Fibroblast of lung (primary cell): ENCODE measurements at regions not wholly inside any gene's neighbourhood (a gene's known extent, or its start where the extent isn't known, plus 50 kb on each side); places are given as distances from the start of the nearest gene placed in this dataset.

Experiments
- DNase-seq, 2 donors: peaks; one replicate each; pipeline versions ENCODE4 v3.0.0 to v3.0.0-alpha.2; 2010; ENCODE audit warnings: low read depth in 2 of 2
- H2AFZ ChIP-seq: 2 replicates; pipeline ENCODE4 v1.5.1; 2012; ENCODE audit warnings: low read length, control low read depth, inconsistent platforms
- H3K27ac ChIP-seq: 2 replicates; pipeline ENCODE4 v1.5.1; 2011; ENCODE audit warnings: low read length, control low read depth; ENCODE audit not compliant: insufficient read depth
- H3K27me3 ChIP-seq: 2 replicates; pipeline ENCODE4 v1.5.1; 2011; ENCODE audit warnings: mild to moderate bottlenecking, low read length; ENCODE audit not compliant: control insufficient read depth, insufficient read depth
- H3K36me3 ChIP-seq: 2 replicates; pipeline ENCODE4 v1.5.1; 2011; ENCODE audit warnings: low read length; ENCODE audit not compliant: control insufficient read depth, insufficient read depth
- H3K4me1 ChIP-seq: 2 replicates; pipeline ENCODE4 v1.5.1; 2011; ENCODE audit warnings: low read length; ENCODE audit not compliant: control insufficient read depth, insufficient read depth; ENCODE audit errors: extremely low read depth
- H3K4me2 ChIP-seq: 2 replicates; pipeline ENCODE4 v1.5.1; 2011; ENCODE audit warnings: low read length, control low read depth; ENCODE audit not compliant: insufficient read depth; ENCODE audit errors: extremely low read depth
- H3K4me3 ChIP-seq, 4 experiments: fragments of 200-600 bp in 1 of 4; sonication (generic) in 1 of 4; replicated peaks in 1 of 4; 2 replicates each; pipeline ENCODE4 v1.5.1; 2011 to 2016; ENCODE audit warnings: low read length in 4 of 4, low read depth in 3 of 4, mild to moderate bottlenecking in 3 of 4, control low read depth in 2 of 4, inconsistent platforms in 1 of 4, mixed read lengths in 1 of 4; ENCODE audit not compliant: insufficient read depth in 1 of 4; ENCODE audit errors: control extremely low read depth in 1 of 4
- H3K79me2 ChIP-seq: 2 replicates; pipeline ENCODE4 v1.5.1; 2012; ENCODE audit warnings: mild to moderate bottlenecking, low read length, inconsistent platforms; ENCODE audit not compliant: control insufficient read depth, insufficient read depth
- H3K9ac ChIP-seq: 2 replicates; pipeline ENCODE4 v1.5.1; 2011; ENCODE audit warnings: mild to moderate bottlenecking, low read length, control low read depth; ENCODE audit not compliant: insufficient read depth
- H3K9me3 ChIP-seq: 2 replicates; pipeline ENCODE4 v1.5.1; 2012; ENCODE audit warnings: low read depth, low read length; ENCODE audit not compliant: control insufficient read depth, insufficient read depth
- H4K20me1 ChIP-seq: 2 replicates; pipeline ENCODE4 v1.5.1; 2011; ENCODE audit warnings: low read length; ENCODE audit not compliant: control insufficient read depth, insufficient read depth; ENCODE audit errors: extremely low read depth
- EZH2 ChIP-seq: IDR thresholded peaks from 2 replicates; pipeline ENCODE4 v1.5.1; 2012; ENCODE audit warnings: low read length, control low read depth, mild to moderate bottlenecking; ENCODE audit errors: missing control alignments
- TF ChIP-seq, protein P1 (sequence below), 2 donors: IDR thresholded peaks in 1 of 2; conservative IDR thresholded peaks in 1 of 2; 1 replicate in 1 of 2; 2 replicates in 1 of 2; pipeline ENCODE4 v1.5.1; 2011 to 2012; ENCODE audit warnings: low read length in 2 of 2, control low read depth in 1 of 2, inconsistent platforms in 1 of 2, low read depth in 1 of 2, mild to moderate bottlenecking in 1 of 2

DNA sequence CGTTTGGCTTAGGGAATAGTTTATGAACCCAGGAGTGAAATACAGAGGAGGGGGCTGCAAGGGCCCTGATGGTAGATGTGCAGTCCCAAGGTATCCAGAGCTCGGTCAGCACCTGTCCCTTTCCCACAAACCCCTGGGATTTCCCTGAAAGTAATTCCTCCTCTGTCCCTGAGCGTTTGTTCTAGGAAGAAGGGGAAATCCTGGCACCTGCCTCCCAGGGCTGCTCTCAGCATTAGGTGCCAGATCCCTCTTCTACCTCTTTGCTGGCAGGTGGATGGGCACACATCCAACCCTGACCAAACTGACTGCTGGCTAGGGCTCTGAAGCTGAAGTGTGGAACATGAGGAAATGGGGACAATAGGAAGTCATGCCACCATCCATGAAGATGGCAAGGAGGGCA is 824.0 kb downstream of the SLC4A3 start:
- H2AFZ ChIP-seq: no peak overlapping the region
- no peaks in the 10 kb centered on the region for H3K9me3 ChIP-seq
- TF ChIP-seq EZH2: no peak
- TF ChIP-seq, protein P1, sequence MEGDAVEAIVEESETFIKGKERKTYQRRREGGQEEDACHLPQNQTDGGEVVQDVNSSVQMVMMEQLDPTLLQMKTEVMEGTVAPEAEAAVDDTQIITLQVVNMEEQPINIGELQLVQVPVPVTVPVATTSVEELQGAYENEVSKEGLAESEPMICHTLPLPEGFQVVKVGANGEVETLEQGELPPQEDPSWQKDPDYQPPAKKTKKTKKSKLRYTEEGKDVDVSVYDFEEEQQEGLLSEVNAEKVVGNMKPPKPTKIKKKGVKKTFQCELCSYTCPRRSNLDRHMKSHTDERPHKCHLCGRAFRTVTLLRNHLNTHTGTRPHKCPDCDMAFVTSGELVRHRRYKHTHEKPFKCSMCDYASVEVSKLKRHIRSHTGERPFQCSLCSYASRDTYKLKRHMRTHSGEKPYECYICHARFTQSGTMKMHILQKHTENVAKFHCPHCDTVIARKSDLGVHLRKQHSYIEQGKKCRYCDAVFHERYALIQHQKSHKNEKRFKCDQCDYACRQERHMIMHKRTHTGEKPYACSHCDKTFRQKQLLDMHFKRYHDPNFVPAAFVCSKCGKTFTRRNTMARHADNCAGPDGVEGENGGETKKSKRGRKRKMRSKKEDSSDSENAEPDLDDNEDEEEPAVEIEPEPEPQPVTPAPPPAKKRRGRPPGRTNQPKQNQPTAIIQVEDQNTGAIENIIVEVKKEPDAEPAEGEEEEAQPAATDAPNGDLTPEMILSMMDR (conservative IDR thresholded peaks at IDR 0.05 in 1 of 2, IDR thresholded peaks at IDR 0.05 in 1 of 2; ENCODE audit: low read depth in 1 of 2, low read length in 2 of 2): no peak
- H3K9ac ChIP-seq: no peak overlapping the region
- H3K79me2 ChIP-seq: no peaks in the 10 kb centered on the region
- H4K20me1 ChIP-seq: no peaks in the 10 kb centered on the region
- no peak overlapping the region for H3K4me3 ChIP-seq
- no peak overlapping the region for H3K4me2 ChIP-seq
- DNase-seq: no peak
- H3K27me3 ChIP-seq: no peaks in the 10 kb centered on the region
- no peaks in the 10 kb centered on the region for H3K4me1 ChIP-seq
- H3K36me3 ChIP-seq: no peaks in the 10 kb centered on the region
- H3K27ac ChIP-seq: no peak overlapping the region

DNA sequence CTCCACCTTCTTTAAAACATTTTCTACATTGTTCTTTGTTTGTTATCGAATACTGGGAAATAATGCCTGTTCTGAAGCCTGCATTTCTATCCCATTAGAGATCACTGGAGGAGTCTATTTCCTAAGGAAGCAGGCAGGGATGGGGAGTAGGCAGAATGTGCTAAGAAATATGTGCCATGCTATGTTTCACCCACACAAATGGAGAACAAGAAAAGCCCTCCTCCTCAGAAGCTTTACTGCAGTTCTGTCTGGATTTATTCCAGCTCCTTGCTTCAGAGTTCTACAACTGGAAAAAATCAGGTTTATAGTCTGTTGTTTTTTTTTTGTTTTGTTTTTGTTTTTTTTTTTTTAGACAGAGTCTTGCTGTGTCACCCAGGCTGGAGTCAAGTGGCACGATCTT is 825.1 kb downstream of the SLC4A3 start:
- H3K4me3 ChIP-seq: no peak overlapping the region
- H4K20me1 ChIP-seq: no peaks in the 10 kb centered on the region
- H2AFZ ChIP-seq: no peak overlapping the region
- H3K27ac ChIP-seq: no peak overlapping the region
- peak in 1 of 2 donors; percentile 7 for DNase-seq
- no peaks in the 10 kb centered on the region for H3K27me3 ChIP-seq
- H3K36me3 ChIP-seq: no peaks in the 10 kb centered on the region
- no peaks in the 10 kb centered on the region for H3K9me3 ChIP-seq
- H3K9ac ChIP-seq: no peak overlapping the region
- no peak overlapping the region for H3K4me2 ChIP-seq
- TF ChIP-seq EZH2: no peak
- TF ChIP-seq, protein P1 (conservative IDR thresholded peaks at IDR 0.05 in 1 of 2, IDR thresholded peaks at IDR 0.05 in 1 of 2; ENCODE audit: low read depth in 1 of 2, low read length in 2 of 2): no peak
- no peaks in the 10 kb centered on the region for H3K79me2 ChIP-seq
- H3K4me1 ChIP-seq: no peaks in the 10 kb centered on the region

DNA sequence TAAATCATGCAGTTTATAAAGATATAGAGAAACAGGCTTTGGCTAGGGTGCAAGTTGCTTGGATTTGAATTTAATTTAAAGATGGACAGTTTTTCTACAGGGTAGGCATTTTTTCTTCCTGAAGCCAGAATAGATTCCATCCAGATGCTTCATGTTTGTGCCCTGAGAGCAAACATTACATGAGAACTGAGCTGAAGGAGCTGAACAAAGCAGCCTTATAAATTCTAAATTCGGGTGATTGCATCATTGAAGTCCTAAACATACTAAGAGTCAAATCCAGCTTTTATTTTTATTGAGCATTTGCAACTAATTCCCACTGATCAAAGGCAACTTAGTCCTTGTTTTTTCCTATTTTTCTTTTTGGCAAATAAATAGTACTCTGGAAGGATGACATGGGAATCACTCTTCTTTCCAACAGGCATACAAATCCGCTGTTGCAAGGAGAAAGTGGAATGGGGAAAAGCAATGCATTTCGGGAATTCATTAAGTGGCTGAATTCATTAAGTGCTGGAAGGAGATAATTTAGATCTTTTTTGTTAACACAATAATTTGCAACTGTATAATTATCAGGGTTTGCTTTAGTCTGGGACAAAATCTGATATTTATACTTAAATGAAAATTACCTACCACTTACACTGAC is 828.0 kb downstream of the SLC4A3 start:
- Histone ChIP-seq H3K4me3 (no peak overlapping the region), H2AFZ (no peak overlapping the region), H3K9me3 (no peaks in the 10 kb centered on the region), H3K4me2 (no peak overlapping the region), H3K9ac (no peak overlapping the region), H3K27ac (no peak overlapping the region), H3K4me1 (no peaks in the 10 kb centered on the region), H3K36me3 (no peaks in the 10 kb centered on the region), H3K79me2 (no peaks in the 10 kb centered on the region), H4K20me1 (no peaks in the 10 kb centered on the region), H3K27me3 (no peaks in the 10 kb centered on the region)
- no peak for TF ChIP-seq EZH2
- TF ChIP-seq, protein P1 (conservative IDR thresholded peaks at IDR 0.05 in 1 of 2, IDR thresholded peaks at IDR 0.05 in 1 of 2; ENCODE audit: low read depth in 1 of 2, low read length in 2 of 2): no peak
- DNase-seq: peak in 1 of 2 donors; percentile 62
